HG03520 (cell line): ENCODE measurements at regions not wholly inside any gene's neighbourhood (a gene's known extent, or its start where the extent isn't known, plus 50 kb on each side); places are given as distances from the start of the nearest gene placed in this dataset.

ENCODE experiments used
- ATAC-seq: cut with Tn5 transposase; IDR thresholded peaks from one replicate; pipeline ENCODE4 v1.9.1; 2021; ENCODE audit warnings: mild to moderate bottlenecking, moderate library complexity; ENCODE audit not compliant: unreplicated experiment

DNA sequence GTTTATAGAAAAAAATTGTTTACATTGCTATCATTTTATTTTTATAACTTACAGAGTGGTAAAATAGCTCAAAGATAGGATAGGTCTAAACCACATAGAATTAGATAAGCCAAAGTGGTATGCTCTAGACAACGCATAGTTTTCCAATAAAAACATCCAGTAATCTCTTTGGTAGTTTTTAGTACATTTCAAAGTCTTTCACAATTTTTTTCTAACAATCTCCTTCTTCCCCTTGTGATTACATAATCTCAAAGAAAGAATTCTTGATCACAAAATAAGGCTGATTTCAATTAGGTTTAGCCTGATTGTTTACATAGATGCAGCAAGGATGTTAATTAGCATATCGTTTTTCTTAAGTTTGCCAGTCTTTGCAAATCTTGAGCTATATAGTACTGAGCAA is 460.0 kb downstream of the FUT8 start:
- no peak for ATAC-seq

DNA sequence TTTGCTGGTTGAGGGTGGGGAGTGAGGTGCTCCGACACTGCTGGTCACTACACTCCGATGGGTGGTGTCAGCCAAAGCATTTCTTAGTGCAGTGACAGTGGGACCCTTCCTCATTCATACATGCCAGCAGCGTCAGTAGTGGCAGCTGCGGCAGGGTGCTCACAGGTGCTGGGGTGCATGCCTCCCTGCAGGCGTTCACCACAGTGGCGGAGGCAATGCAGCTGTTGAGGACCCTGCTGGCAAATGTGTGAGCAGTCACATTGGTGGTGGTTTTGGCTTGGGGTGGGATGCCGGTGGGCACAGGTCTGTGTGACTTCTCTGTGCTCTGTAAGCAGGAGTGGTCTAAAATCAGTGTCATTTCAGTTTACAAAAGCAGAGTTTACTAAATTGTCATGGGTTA is 464.6 kb downstream of the FUT8 start:
- ATAC-seq, result no peak

DNA sequence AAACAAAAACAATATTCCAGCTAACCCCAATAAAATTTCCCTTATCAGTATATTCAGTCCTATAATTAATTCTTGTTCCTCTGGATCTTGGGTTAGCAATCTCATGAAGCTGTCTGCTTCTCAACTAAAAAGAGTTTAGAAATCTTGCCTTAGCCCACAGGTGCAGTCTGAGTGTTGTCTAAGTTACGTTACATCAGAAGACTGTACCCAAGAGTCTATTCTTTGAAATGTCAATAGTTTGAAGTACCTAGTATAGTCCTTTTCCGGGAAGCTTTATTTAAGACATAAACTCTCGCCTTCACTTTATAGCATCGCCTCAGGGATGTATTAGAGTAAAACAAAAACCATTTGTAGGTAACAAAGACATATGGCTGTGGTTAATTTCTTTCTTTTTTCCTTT is 465.1 kb downstream of the FUT8 start:
- no peak for ATAC-seq

- ATAC-seq, result no peak
Observed at GRCh38 chr14:65878586-65878985, 466.1 kb downstream of the FUT8 start.

- no peak for ATAC-seq
Observed at GRCh38 chr14:65879248-65880009, 466.9 kb downstream of the FUT8 start.

- ATAC-seq, result no peak
Observed at GRCh38 chr14:65880507-65880906, 468.0 kb downstream of the FUT8 start.

DNA sequence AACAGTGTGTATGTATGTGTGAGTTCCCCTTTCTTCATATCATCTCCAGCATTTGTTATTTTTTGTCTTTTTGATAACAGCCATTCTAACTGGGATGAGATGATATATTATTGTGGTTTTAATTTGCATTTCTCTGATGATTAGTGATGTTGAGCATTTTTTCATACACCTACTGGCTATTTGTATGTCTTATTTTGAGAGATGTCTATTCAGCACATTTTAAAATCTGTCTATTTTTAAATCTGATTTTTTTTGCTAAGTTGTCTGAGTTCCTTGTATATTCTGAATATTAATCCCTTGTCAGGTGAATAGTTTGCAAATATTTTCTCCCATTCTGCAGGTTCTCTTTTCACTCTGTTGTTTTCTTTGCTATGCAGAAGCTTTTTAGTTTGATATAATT is 469.1 kb downstream of the FUT8 start:
- ATAC-seq, result no peak

- no peak for ATAC-seq
Observed at GRCh38 chr14:65888677-65889076, 476.1 kb downstream of the FUT8 start.

DNA sequence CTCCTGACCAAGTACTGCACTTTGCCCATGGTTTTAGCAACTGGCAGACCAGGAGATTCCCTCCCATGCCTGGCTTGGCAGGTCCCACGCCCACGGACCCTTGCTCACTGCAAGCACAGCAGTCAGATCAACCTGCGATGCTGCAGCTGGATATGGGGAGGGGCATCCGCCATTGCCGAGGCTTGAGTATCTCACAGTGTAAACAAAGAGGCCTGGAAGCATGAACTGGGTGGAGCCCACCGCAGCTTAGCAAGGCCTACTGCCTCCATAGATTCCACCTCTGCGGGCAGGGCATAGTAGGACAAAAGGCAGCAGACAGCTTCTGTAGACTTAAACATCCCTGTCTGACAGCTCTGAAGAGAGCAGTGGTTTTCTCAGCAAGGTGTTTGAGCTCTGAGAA is 479.8 kb downstream of the FUT8 start:
- no peak for ATAC-seq

DNA sequence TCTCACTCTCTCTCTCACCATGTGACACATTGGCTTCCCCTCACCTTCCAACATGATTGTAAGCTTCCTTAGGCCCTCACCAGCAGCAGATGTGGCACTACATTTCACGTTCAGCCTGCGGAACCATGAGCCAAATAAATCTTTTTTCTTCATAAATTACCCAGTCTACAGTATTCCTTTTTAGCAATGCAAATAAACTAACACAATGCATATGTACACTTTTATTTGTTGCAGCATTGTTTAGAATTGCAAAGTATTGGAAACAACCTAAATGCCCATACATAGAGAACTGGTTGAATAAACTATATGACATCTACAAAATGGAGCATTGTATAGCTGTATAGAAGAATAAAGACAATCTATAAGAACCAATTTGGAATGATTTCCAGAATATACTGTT is 487.6 kb downstream of the FUT8 start:
- no peak for ATAC-seq

DNA sequence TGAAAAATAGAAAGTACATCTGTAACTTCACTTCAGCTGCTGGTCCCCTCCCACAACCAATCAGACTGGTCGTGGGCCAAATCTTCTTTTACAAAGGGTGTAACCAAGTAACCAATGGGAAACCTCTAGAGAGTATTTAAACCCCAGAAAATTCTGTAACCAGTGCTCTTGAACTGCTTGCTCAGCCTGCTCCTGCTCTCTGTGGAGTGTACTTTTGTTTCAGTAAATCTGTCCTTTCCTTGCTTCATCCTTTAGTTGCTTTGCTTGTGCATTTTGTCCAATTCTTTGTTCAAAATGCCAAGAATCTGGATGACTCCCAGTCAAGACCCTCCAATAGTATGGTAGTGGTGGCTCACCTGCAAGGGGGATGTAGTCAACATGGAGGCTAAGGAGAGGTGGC is 489.1 kb downstream of the FUT8 start:
- no peak for ATAC-seq

DNA sequence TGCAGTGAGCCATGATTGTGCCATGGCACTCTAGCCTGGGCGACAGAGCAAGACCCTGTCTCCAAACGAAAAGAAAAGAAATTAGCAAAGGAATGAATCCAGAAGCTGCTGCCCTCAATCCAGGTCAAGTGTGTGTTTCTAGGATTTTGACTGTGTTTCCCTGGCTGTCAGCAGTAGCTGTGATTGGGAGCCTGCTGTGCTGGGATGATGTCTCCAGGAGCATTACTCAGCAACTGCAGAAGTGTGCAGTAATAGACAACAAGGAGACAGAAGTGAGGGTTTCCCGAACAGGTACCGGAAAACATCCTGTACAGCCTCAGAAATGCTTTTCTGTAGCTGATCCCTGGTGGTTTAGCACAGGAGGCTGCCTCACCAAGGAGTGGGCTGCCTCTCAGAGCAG is 492.5 kb downstream of the FUT8 start:
- ATAC-seq, result no peak

- ATAC-seq, result no peak
Observed at GRCh38 chr14:65906344-65906743, 493.8 kb downstream of the FUT8 start.

DNA sequence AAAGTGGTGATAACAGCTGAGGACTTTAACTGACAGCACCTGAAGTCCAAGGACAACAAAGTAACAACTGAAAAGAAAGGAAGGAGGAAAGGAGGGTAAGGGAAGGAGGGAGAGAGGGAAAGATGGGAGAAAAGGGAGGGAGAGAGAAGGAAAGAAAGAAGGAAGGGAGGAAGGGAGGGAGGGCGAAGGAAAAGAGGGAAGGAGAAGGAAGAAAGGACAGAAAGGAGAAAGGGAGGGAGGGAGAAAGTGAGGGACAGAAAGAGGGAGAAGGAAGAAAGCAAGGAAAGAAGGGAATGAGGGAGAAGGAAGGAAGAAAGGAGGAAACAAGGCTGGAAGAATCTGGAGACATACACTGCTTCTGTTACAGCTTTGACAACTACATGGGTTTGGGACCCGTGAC is 494.4 kb downstream of the FUT8 start:
- ATAC-seq, result no peak

- ATAC-seq, result no peak
Observed at GRCh38 chr14:65910108-65910786, 497.7 kb downstream of the FUT8 start.

DNA sequence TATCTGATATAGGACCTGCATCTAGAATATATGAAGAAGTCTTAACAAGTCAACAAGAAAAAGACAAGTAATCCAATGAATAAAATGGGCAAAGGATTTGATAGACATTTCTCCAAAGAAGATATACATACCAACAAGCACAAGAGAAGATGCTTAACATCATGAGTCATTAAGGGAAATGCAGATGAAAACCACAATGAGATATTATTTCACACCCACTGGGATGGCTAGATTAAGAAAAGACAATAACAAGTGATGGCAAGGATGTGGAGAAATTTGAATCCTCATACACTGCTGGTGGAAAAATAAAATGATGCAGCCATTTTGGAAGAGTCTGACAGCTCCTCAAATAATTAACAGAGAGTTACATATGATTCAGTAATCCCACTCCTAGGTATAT is 502.6 kb downstream of the FUT8 start:
- ATAC-seq, result no peak

- no peak for ATAC-seq
Observed at GRCh38 chr14:65916055-65916454, 503.5 kb downstream of the FUT8 start.

GRCh38 chr14:65920996-65921395 is 508.5 kb downstream of the FUT8 start:
- ATAC-seq, result no peak

DNA sequence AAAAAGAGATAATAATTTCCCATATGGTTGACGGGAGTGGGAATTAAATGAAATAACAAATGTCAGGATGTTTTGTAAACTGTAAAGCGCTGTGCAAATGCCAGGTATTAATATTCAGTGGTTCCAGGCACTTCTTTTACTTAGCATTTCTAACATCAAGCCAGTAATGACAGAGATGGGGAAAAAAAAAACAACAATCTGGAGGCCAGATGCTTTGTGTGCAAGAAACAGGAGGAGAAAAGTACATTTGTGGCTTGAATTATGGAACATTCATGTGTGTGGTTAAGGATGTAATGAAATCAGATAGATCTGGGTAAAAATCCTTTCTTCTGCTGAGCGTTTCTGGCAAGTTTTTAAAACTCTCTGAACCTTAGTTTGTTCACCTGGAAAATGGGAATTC is 509.6 kb downstream of the FUT8 start:
- no peak for ATAC-seq

DNA sequence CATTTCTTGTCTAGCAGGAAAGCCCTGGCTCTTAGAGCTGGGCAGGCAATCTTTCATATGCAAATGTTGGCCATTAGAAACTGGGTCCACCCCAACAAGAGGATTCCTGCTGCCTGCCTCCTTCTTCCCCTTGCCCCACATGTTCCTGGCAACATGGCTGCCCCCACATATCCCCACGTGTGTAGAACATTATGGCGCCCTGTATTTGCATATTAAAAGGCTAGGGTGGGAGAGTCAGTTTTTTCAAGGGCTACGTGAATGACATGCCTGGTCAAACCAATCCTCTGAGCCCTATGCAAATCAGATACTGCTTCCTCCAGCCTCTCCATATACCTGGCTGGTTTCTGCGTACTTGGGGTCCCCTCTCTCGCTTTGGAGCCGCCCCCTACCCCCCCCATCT is 514.0 kb downstream of the FUT8 start:
- ATAC-seq, result no peak

- no peak for ATAC-seq
Observed at GRCh38 chr14:65926935-65927700, 514.6 kb downstream of the FUT8 start.

DNA sequence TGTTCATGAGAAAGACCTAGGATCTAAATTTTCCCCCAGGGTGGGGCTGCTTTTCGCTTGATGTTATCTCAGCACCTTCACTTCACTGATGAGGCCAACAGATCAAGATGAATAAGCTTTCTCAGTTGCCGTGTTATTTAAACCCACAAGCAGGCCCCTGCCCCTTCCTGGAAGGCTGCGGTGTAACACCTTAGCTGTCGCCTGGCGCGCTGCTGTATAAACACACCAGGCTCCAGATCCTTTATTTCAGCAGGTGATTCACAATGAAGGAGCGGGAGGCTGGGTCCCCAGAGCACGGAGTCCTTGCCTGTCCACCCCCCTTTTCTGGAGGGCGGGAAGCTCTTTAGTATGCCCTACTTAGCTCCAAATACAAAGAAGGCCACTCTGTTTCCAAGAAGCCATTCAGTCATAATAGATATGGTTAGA is 515.4 kb downstream of the FUT8 start:
- ATAC-seq, result no peak
